H7 (cell line): ENCODE measurements at regions not wholly inside any gene's neighbourhood (a gene's known extent, or its start where the extent isn't known, plus 50 kb on each side); places are given as distances from the start of the nearest gene placed in this dataset.
"Not testable (repeated sequence)": the region's sequence is repeated elsewhere in the genome, so short reads cannot be mapped to it uniquely, and the experiment has no call there.

Experiments used
- DNase-seq: peaks from one replicate; pipeline ENCODE4 v3.0.0; 2012
- H3K27me3 ChIP-seq: 2 replicates; pipeline ENCODE4 v1.6.0; 2011; ENCODE audit warnings: mild to moderate bottlenecking, low read length; ENCODE audit not compliant: control insufficient read depth, insufficient read depth
- H3K36me3 ChIP-seq: replicated peaks from 2 replicates; pipeline ENCODE4 v1.5.1; 2011; ENCODE audit warnings: low read length; ENCODE audit not compliant: control insufficient read depth, insufficient read depth
- H3K4me3 ChIP-seq: 2 replicates; pipeline ENCODE4 v1.5.1; 2011; ENCODE audit warnings: low read depth, mild to moderate bottlenecking, control low read depth, low read length, moderate library complexity; ENCODE audit not compliant: insufficient read depth

GRCh38 chr17:27959382-27959709 lies 66.2 kb upstream of the LYRM9 start:
- H3K4me3 ChIP-seq = no peak overlapping the region
- no peaks in the 10 kb centered on the region for H3K36me3 ChIP-seq
- DNase-seq = no peak
- no peaks in the 10 kb centered on the region for H3K27me3 ChIP-seq

- Histone ChIP-seq H3K27me3 (no peaks in the 10 kb centered on the region), H3K4me3 (no peak overlapping the region), H3K36me3 (no peaks in the 10 kb centered on the region)
- no peak for DNase-seq
Observed at GRCh38 chr17:27960183-27960849, 67.2 kb upstream of the LYRM9 start.

- H3K27me3 ChIP-seq, H3K4me3 ChIP-seq, H3K36me3 ChIP-seq, DNase-seq: not testable (repeated sequence)
Observed at GRCh38 chr17:27962581-27962980, 69.4 kb upstream of the LYRM9 start.

- no peaks in the 10 kb centered on the region for H3K36me3 ChIP-seq
Observed at GRCh38 chr17:27965224-27965623, 72.1 kb upstream of the LYRM9 start.

GRCh38 chr17:27968206-27968732 lies 74.2 kb upstream of the NLK start:
- H3K36me3 ChIP-seq = no peaks in the 10 kb centered on the region
- no peak for DNase-seq
- H3K4me3 ChIP-seq = no peak overlapping the region
- H3K27me3 ChIP-seq = no peaks in the 10 kb centered on the region

More at GRCh38 chr17:27965224-27965623, 72.1 kb upstream of the LYRM9 start:
- no peak for DNase-seq
- H3K4me3 ChIP-seq = no peak overlapping the region
- H3K27me3 ChIP-seq = no peaks in the 10 kb centered on the region

GRCh38 chr17:27970587-27970986 lies 71.9 kb upstream of the NLK start:
- Histone ChIP-seq H3K4me3 (no peak overlapping the region), H3K36me3 (no peaks in the 10 kb centered on the region), H3K27me3 (no peaks in the 10 kb centered on the region)
- no peak for DNase-seq

- Histone ChIP-seq H3K4me3 (no peak overlapping the region), H3K27me3 (no peaks in the 10 kb centered on the region), H3K36me3 (no peaks in the 10 kb centered on the region)
- DNase-seq = no peak
Observed at GRCh38 chr17:27973258-27974044, 69.0 kb upstream of the NLK start.

- Histone ChIP-seq H3K36me3 (no peaks in the 10 kb centered on the region), H3K27me3 (no peaks in the 10 kb centered on the region), H3K4me3 (no peak overlapping the region)
- no peak for DNase-seq
Observed at GRCh38 chr17:27974045-27974436, 68.4 kb upstream of the NLK start.

GRCh38 chr17:27974531-27975145 lies 67.8 kb upstream of the NLK start:
- H3K4me3 ChIP-seq = no peak overlapping the region
- DNase-seq = no peak
- no peaks in the 10 kb centered on the region for H3K36me3 ChIP-seq
- H3K27me3 ChIP-seq = no peaks in the 10 kb centered on the region

GRCh38 chr17:27975146-27976011 lies 67.1 kb upstream of the NLK start:
- no peak for DNase-seq
- Histone ChIP-seq H3K27me3 (no peaks in the 10 kb centered on the region), H3K36me3 (no peaks in the 10 kb centered on the region), H3K4me3 (no peak overlapping the region)

- no peak for DNase-seq
- Histone ChIP-seq H3K36me3 (no peaks in the 10 kb centered on the region), H3K4me3 (no peak overlapping the region), H3K27me3 (no peaks in the 10 kb centered on the region)
Observed at GRCh38 chr17:27976331-27976730, 66.1 kb upstream of the NLK start.

- Histone ChIP-seq H3K27me3 (no peaks in the 10 kb centered on the region), H3K4me3 (no peak overlapping the region), H3K36me3 (no peaks in the 10 kb centered on the region)
- no peak for DNase-seq
Observed at GRCh38 chr17:27977751-27978688, 64.5 kb upstream of the NLK start.

GRCh38 chr17:27978689-27979175 lies 63.7 kb upstream of the NLK start:
- no peak for DNase-seq
- Histone ChIP-seq H3K27me3 (no peaks in the 10 kb centered on the region; the same call in 1 of the 2 replicates), H3K36me3 (no peaks in the 10 kb centered on the region), H3K4me3 (no peak overlapping the region)
